Mononuclear cell (primary cell): ENCODE measurements at regions not wholly inside any gene's neighbourhood (a gene's known extent, or its start where the extent isn't known, plus 50 kb on each side); places are given as distances from the start of the nearest gene placed in this dataset.
"Not testable (repeated sequence)": the region's sequence is repeated elsewhere in the genome, so short reads cannot be mapped to it uniquely, and the experiment has no call there.

Experiments used
- H3K27me3 ChIP-seq: 2 replicates; pipeline ENCODE4 v1.6.0; 2011; ENCODE audit warnings: low read length, control low read depth; ENCODE audit not compliant: insufficient read depth
- H3K4me1 ChIP-seq: 2 replicates; pipeline ENCODE4 v1.5.1; 2011; ENCODE audit warnings: mild to moderate bottlenecking, low read length, control low read depth; ENCODE audit not compliant: insufficient read depth
- H3K4me3 ChIP-seq: 2 replicates; pipeline ENCODE4 v1.5.1; 2011; ENCODE audit warnings: mild to moderate bottlenecking, low read length, moderate library complexity
- H3K9me3 ChIP-seq: 2 replicates; pipeline ENCODE4 v1.5.1; 2011; ENCODE audit warnings: low read depth, mild to moderate bottlenecking, control low read depth, low read length

DNA sequence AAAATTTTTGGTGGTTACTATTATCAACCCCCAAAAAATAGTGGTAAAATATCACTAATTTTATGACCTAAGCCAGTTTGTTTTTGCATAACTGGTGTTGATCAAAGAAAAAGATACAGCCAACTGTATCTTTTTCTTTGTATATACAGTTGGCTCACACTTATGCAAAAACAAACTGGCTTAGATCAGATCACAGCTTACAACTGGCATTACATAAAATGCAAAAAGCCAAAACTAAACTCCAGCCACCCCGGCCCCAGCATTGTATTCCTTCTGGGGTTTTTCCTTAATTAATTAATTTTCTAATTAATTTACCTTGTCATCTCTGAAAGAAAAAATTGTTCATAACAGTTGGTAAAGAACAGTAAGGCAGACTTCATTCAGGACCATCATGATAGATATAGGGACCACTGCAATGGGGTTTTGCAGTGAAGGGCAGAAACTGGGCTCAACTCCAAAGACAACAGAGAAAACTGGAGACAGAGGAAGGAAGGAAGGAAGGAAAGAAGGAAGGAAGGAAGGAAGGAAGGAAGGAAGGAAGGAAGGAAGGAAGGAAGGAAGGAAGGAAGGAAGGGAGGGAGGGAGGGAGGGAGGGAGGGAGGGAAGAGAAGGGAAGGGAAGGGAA is 202.1 kb downstream of the HNRNPD start:
- Histone ChIP-seq H3K27me3 (peaks cover 2% of the 10 kb centered on the region), H3K9me3 (no peaks in the 10 kb centered on the region), H3K4me3 (no peak overlapping the region), H3K4me1 (no peaks in the 10 kb centered on the region)

DNA sequence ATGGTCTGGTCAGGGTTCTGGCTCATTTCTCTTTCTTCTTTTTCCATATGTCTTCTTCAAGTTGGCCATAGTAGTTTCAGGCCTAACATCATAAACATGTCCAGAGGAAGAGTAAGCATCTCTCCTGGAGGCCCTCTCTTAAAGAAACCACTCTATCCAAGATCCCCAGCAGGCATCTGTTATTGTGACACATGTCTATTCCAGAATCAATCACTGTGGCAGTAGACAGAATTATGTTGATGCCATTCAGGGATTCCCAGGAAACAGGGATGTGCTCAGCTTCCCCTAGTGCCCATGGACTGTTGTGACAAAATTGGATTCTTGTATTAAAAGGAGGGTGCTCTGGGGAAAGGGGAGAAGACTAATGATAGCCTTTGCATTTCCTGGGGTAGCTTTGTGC is 224.0 kb downstream of the HNRNPD start:
- Histone ChIP-seq H3K4me3 (no peak overlapping the region), H3K9me3 (no peaks in the 10 kb centered on the region), H3K4me1 (no peaks in the 10 kb centered on the region), H3K27me3 (no peaks in the 10 kb centered on the region)

GRCh38 chr4:82145850-82146249 is 227.9 kb downstream of the HNRNPD start:
- Histone ChIP-seq H3K9me3 (no peaks in the 10 kb centered on the region), H3K27me3 (no peaks in the 10 kb centered on the region), H3K4me3 (no peak overlapping the region), H3K4me1 (no peaks in the 10 kb centered on the region)

DNA sequence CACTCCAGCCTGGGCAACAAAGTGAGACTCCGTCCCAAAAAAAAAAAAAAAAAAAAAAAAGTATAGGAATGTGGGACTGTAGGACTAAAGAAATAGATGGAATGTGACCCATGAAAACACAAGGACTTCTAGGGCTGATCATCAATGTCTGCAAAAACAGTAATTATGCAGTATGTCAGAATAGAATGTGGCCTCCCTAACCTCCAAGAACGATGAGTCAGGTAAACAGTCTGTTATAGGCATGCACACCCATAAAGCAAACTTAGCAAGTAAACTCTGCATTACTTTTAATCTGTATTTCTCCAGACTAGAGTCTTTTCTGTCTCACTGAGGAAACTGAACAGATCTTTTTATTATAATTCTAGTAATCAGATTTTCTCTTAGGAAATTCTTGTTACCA is 233.4 kb downstream of the HNRNPD start:
- no peaks in the 10 kb centered on the region for H3K4me1 ChIP-seq
- no peaks in the 10 kb centered on the region for H3K27me3 ChIP-seq
- H3K9me3 ChIP-seq: no peaks in the 10 kb centered on the region
- H3K4me3 ChIP-seq: no peak overlapping the region

- no peak overlapping the region for H3K4me3 ChIP-seq
- no peaks in the 10 kb centered on the region for H3K27me3 ChIP-seq
- no peaks in the 10 kb centered on the region for H3K4me1 ChIP-seq
- no peaks in the 10 kb centered on the region for H3K9me3 ChIP-seq
Observed at GRCh38 chr4:82139287-82139686, 234.5 kb downstream of the HNRNPD start.

GRCh38 chr4:82138374-82138773 is 235.4 kb downstream of the HNRNPD start:
- no peaks in the 10 kb centered on the region for H3K4me1 ChIP-seq
- no peak overlapping the region for H3K4me3 ChIP-seq
- no peaks in the 10 kb centered on the region for H3K9me3 ChIP-seq
- no peaks in the 10 kb centered on the region for H3K27me3 ChIP-seq

- no peaks in the 10 kb centered on the region for H3K4me1 ChIP-seq
- H3K9me3 ChIP-seq: no peaks in the 10 kb centered on the region
- H3K27me3 ChIP-seq: no peaks in the 10 kb centered on the region
- no peak overlapping the region for H3K4me3 ChIP-seq
Observed at GRCh38 chr4:82136161-82136801, 237.5 kb downstream of the HNRNPD start.

DNA sequence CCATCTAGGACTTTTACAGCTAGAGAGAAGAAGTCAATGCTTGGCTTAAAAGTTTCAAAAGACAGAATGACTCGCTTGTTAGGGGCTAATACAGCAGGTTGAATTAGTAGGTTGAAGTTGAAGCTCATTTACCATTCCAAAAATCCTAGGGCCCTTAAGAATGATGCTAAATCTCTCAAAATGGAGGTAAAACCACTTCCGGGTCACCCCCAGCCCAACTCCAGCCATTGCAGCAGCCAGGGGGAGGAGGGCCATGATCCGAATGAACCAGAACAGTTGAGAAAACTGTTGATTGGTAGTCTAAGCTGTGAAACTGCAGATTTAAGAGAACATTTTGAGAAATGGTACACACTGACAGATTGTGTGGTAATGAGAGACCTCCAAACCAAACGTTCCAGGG is 245.4 kb downstream of the HNRNPD start:
- Histone ChIP-seq H3K27me3 (no peaks in the 10 kb centered on the region), H3K4me3 (no peak overlapping the region), H3K4me1 (no peaks in the 10 kb centered on the region), H3K9me3 (no peaks in the 10 kb centered on the region)

- Histone ChIP-seq H3K27me3 (no peaks in the 10 kb centered on the region), H3K4me1 (no peaks in the 10 kb centered on the region), H3K4me3 (no peak overlapping the region), H3K9me3 (no peaks in the 10 kb centered on the region)
Observed at GRCh38 chr4:82126512-82127040, 247.2 kb downstream of the HNRNPD start.

DNA sequence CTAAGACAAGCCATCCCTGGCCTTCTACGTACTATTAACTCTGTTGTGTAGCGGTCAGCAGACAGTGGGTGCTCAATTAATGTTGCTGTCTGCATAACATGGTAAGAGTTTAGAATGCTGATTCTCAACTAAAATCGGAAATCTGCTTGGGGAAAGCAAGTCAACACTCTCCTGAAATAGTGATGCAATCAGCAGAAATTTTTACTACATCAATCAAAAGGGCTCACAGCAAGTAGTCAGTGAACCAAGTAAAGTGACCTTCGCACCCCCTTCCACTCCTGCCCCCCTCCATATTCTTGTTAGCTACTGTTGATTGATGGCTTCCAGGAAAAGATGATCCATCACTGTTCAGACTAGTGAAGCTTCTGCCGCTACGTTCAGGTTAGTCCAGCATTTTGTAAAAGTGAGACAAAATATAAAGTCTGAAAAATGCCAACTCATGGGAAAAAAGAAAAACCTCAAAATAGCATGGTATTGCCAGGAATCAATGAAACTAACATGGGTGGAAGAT is 247.9 kb downstream of the HNRNPD start:
- H3K27me3 ChIP-seq: no peaks in the 10 kb centered on the region
- H3K4me3 ChIP-seq: no peak overlapping the region
- H3K9me3 ChIP-seq: no peaks in the 10 kb centered on the region
- no peaks in the 10 kb centered on the region for H3K4me1 ChIP-seq

DNA sequence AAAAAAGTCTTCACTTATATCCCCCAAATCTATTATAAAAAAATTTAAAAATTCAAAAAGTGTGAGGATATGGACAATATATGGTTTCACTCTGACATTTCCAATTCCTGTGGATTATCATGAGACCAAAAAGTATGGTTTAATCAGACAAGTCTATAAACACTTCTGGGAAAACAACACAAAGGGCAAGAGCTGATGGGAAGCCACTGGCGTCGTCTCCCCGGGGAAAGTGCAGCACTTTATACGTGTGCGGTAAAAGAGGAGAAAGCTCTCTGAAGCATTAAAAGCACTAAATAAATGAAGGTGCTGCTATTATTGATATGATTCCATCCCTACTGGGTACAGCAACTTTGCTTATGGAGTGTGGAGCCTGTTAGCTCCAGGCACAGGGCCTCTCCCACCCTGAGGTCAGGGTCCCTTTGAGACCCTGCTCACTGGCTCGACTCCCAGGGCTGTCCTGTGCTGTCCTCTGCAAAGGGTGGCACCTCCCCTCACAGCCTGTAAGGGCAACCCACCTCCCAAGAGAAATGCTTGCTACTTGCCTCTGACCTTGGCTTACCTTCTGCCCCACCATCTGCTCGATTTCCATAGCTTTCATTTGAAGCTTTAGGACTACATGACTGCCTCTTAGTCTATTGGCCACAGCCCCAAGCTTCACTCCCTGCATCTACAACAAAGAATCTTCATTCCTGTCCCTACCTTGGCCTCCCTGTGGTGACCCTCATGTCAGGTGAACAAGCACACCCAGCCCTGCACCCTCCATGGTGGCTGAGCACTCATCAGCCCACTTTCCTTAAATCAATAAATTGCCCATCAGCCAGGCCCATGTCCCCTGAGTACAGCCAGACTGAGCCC is 248.6 kb downstream of the HNRNPD start:
- Histone ChIP-seq H3K9me3 (no peaks in the 10 kb centered on the region), H3K4me3 (no peak overlapping the region), H3K4me1 (no peaks in the 10 kb centered on the region), H3K27me3 (no peaks in the 10 kb centered on the region)

DNA sequence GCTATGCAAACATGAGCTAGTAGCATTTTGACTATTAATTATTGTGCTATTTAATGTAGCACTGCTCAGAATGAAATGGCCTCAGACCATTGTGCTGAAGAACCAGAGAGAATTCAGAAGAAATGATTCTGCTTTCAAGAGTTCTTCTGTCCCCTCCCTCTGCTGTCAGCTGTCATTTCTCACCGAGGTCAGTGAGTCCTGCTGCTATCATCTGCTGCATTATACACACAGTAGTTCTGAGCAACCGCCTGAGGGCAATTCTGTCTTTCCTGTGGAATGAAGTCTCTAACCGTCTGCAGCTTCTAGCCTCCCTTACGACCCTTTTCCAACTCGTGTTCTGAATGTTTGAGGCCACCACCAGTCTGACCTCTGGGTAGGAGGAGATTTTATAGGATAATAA is 249.4 kb downstream of the HNRNPD start:
- H3K4me1 ChIP-seq: no peaks in the 10 kb centered on the region
- H3K9me3 ChIP-seq: no peaks in the 10 kb centered on the region
- no peaks in the 10 kb centered on the region for H3K27me3 ChIP-seq
- no peak overlapping the region for H3K4me3 ChIP-seq

- no peaks in the 10 kb centered on the region for H3K4me1 ChIP-seq
- H3K9me3 ChIP-seq: no peaks in the 10 kb centered on the region
- H3K4me3 ChIP-seq: no peak overlapping the region
- H3K27me3 ChIP-seq: no peaks in the 10 kb centered on the region
Observed at GRCh38 chr4:82123934-82124333, 249.9 kb downstream of the HNRNPD start.

- not testable (repeated sequence) for H3K27me3 ChIP-seq, H3K4me3 ChIP-seq, H3K4me1 ChIP-seq, H3K9me3 ChIP-seq
Observed at GRCh38 chr4:82115183-82115582, 258.6 kb downstream of the HNRNPD start.

DNA sequence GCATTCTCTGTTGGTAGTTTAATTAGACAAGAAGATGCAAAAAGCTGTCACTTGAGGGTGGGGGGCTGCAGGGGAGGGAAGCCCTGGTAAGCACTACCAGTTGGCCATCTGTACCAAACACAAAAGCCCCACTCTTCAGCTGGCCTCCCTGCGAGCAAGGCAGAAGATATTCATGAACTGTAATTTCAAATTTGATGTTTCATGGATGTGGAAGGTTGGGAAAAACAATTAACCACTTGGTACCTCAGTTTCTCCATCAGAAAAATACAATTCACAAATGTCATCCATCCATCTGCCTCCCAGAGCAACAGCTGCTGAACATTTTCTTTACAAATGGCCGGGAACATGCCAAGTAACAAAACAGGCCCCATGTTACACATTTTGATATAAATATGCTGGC is 265.3 kb downstream of the HNRNPD start:
- Histone ChIP-seq H3K4me3 (no peak overlapping the region), H3K9me3 (no peaks in the 10 kb centered on the region), H3K27me3 (no peaks in the 10 kb centered on the region), H3K4me1 (no peaks in the 10 kb centered on the region)
